ENCODE measurements at regions not wholly inside any gene's neighbourhood (a gene's known extent, or its start where the extent isn't known, plus 50 kb on each side); places are given as distances from the start of the nearest gene placed in this dataset.

DNA sequence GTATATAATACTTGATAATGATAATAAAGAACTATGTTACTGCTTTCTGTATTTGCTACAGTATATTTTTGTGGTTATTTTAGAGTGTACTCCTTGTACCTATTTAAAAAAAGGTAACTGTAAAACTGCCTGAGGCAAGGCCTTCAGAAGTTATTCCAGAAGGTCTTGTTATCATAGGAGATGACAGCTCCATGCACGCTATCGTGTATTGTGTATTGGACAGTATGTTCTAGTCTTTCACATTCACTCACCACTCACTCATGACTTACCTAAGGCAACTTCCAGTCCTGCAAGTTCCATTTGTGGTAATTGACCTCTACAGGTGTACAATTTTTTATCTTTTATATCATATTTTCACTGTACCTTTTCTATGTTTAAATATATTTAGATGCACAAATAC lies 100.7 kb downstream of the ARL4A start:
- Histone ChIP-seq H3K4me1 (no peaks in the 10 kb centered on the region), H3K9me3 (no peaks in the 10 kb centered on the region), H3K36me3 (no peaks in the 10 kb centered on the region), H3K27me3 (no peaks in the 10 kb centered on the region), H3K27ac (no peak overlapping the region), H3K4me3 (no peak overlapping the region)
- WGBS, 2 donors (ENCODE audit: low coverage in 1 of 2), result 85 to 94% methylated on average over 2 of the region's 2 CpGs
- ATAC-seq, result no peak
- TF ChIP-seq EP300 (IDR thresholded peaks at IDR 0.05) (no peak), POLR2A (IDR thresholded peaks at IDR 0.05) (no peak), POLR2AphosphoS5 (IDR thresholded peaks at IDR 0.05) (no peak)
- TF ChIP-seq, protein P1, sequence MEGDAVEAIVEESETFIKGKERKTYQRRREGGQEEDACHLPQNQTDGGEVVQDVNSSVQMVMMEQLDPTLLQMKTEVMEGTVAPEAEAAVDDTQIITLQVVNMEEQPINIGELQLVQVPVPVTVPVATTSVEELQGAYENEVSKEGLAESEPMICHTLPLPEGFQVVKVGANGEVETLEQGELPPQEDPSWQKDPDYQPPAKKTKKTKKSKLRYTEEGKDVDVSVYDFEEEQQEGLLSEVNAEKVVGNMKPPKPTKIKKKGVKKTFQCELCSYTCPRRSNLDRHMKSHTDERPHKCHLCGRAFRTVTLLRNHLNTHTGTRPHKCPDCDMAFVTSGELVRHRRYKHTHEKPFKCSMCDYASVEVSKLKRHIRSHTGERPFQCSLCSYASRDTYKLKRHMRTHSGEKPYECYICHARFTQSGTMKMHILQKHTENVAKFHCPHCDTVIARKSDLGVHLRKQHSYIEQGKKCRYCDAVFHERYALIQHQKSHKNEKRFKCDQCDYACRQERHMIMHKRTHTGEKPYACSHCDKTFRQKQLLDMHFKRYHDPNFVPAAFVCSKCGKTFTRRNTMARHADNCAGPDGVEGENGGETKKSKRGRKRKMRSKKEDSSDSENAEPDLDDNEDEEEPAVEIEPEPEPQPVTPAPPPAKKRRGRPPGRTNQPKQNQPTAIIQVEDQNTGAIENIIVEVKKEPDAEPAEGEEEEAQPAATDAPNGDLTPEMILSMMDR (IDR thresholded peaks at IDR 0.05), result no peak

DNA sequence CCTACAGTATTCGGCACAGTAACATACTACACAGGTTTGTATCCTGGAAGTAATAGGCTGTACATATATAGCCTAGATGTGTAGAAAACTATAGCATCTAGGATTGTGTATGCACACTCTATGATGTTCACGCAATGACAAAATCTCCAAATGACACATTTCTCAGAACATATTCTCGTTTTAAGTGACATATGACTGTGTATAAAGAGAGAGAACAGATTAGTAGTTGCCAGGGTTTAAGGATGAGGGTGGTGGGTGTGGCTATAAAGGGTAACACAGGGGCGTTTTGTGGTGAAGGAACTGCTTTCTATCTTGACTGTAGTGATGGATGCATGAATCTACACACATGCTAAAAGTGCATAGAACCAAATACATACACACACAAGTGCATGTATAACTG lies 101.2 kb downstream of the ARL4A start:
- Histone ChIP-seq H3K9me3 (no peaks in the 10 kb centered on the region), H3K36me3 (no peaks in the 10 kb centered on the region), H3K27ac (no peak overlapping the region), H3K4me1 (no peaks in the 10 kb centered on the region), H3K4me3 (no peak overlapping the region), H3K27me3 (no peaks in the 10 kb centered on the region)
- no peak for ATAC-seq
- 68 to 73% methylated on average over 3 to 4 of the region's 4 CpGs for WGBS, 2 donors (ENCODE audit: low coverage in 1 of 2)
- TF ChIP-seq POLR2A (IDR thresholded peaks at IDR 0.05) (no peak), EP300 (IDR thresholded peaks at IDR 0.05) (no peak), POLR2AphosphoS5 (IDR thresholded peaks at IDR 0.05) (no peak)
- TF ChIP-seq, protein P1 (IDR thresholded peaks at IDR 0.05), result no peak

DNA sequence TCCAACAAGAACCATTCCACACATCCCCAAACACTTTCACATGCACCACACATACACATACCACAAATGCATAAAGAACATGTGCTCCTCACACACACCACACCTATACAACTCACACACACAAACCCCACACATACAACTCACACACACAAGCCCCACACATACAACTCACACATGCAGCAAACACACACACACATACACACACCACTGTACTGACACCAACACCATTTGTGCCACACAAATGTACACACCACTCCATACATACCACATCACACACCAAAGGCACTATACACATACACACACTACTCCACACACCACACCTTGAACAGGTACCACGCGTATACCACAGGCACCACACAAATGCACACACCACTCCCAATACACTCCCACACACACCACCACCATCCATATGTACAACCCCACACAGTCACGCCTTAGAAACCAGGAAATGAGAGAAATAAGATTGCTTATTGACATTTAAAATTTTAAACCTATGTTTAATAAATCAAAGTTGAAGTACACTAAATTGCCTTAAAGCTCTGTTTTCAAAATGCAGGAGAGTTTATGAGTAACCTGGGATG lies 107.4 kb downstream of the ARL4A start:
- Histone ChIP-seq H3K9me3 (no peaks in the 10 kb centered on the region), H3K27me3 (no peaks in the 10 kb centered on the region), H3K36me3 (no peaks in the 10 kb centered on the region), H3K4me3 (no peak overlapping the region), H3K27ac (no peak overlapping the region), H3K4me1 (no peaks in the 10 kb centered on the region)
- WGBS, 2 donors (ENCODE audit: low coverage in 1 of 2), result 81 to 97% methylated on average over 3 of the region's 3 CpGs
- no peak for TF ChIP-seq POLR2AphosphoS5 (IDR thresholded peaks at IDR 0.05)
- no peak for TF ChIP-seq EP300 (IDR thresholded peaks at IDR 0.05)
- no peak for TF ChIP-seq POLR2A (IDR thresholded peaks at IDR 0.05)
- TF ChIP-seq, protein P1 (IDR thresholded peaks at IDR 0.05), result no peak
- no peak for ATAC-seq

DNA sequence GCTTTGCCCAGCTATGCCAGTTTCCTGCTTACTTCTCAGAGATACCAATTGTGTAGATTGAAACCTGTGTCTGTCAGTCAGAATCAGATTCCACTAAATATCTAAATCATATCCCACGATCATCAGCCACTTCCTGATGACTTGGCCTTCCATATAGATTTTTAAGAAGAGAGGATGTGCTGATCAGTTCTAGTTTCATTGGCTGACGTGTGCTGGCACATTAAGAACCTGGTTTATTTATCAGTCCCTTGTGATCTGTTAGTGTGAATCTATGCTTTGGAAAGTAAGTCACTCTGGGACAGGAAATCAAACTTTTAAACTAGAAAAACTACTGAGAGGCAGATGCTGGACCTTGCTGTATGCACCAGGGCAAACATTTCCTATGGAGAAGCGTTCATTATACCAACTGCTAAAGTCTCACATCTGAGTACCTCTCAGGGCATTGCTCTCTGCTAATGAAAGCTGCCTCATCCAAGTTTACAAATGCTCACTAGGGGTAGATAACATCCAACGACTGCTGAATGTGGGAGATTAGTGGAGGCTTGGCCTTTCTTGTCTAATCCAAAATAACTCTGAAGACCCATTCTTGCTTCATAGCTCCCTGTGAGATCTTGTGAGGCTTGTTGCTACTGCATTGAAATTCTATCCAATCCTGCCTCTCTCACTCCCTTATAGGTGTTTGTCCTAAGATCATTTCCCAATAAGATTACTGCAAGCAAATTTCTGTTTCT lies 109.1 kb downstream of the ARL4A start:
- Histone ChIP-seq H3K27me3 (no peaks in the 10 kb centered on the region), H3K27ac (no peak overlapping the region), H3K4me3 (no peak overlapping the region), H3K9me3 (no peaks in the 10 kb centered on the region), H3K4me1 (no peaks in the 10 kb centered on the region), H3K36me3 (no peaks in the 10 kb centered on the region)
- TF ChIP-seq EP300 (IDR thresholded peaks at IDR 0.05), result no peak
- no peak for TF ChIP-seq POLR2A (IDR thresholded peaks at IDR 0.05)
- TF ChIP-seq, protein P1 (IDR thresholded peaks at IDR 0.05), result no peak
- no peak for TF ChIP-seq POLR2AphosphoS5 (IDR thresholded peaks at IDR 0.05)
- no peak for ATAC-seq
- 66 to 71% methylated on average over 4 of the region's 4 CpGs for WGBS, 2 donors (ENCODE audit: low coverage in 1 of 2)

DNA sequence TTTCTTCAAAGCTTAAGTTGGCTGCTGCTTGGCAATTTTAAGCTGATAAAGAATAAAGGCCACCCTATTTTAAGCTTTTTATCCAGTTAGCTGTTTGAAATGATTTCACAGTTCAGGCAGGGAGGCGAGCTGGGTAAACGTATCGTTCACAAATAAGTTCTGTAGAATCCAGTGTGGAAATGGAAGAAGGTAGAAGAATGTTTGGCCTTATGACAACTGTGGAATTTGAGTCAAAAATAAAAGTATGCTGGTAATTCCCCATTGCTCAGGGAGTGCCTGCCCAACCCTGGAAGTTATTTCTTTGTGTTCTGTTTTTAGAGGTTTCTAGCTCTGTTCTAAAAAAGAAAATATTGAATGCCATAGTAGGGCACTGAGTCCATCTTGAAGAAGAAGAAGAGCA lies 113.1 kb downstream of the ARL4A start:
- no peak for ATAC-seq

More for the DNA sequence above, 113.1 kb downstream of the ARL4A start:
- no peak overlapping the region for H3K4me3 ChIP-seq
- TF ChIP-seq, protein P1 (IDR thresholded peaks at IDR 0.05), result no peak
- TF ChIP-seq POLR2AphosphoS5 (IDR thresholded peaks at IDR 0.05) (no peak), POLR2A (IDR thresholded peaks at IDR 0.05) (no peak), EP300 (IDR thresholded peaks at IDR 0.05) (no peak)
- H3K9me3 ChIP-seq, result no peaks in the 10 kb centered on the region
- H3K4me1 ChIP-seq, result no peaks in the 10 kb centered on the region
- WGBS, 2 donors (ENCODE audit: low coverage in 1 of 2), result 56 to 64% methylated on average over 3 of the region's 3 CpGs
- no peaks in the 10 kb centered on the region for H3K36me3 ChIP-seq
- no peak overlapping the region for H3K27ac ChIP-seq
- no peaks in the 10 kb centered on the region for H3K27me3 ChIP-seq
